C4-2B (cell line): ENCODE measurements at regions not wholly inside any gene's neighbourhood (a gene's known extent, or its start where the extent isn't known, plus 50 kb on each side); places are given as distances from the start of the nearest gene placed in this dataset.

ENCODE experiments used
- ZFX ChIP-seq: fragments of 450-650 bp; IDR thresholded peaks from 2 replicates; pipeline ENCODE4 v1.6.1; 2017
- TF ChIP-seq, protein P1 (sequence below): fragments of 450-650 bp; conservative IDR thresholded peaks from 2 replicates; pipeline ENCODE4 v1.5.1; 2017; ENCODE audit warnings: mild to moderate bottlenecking

DNA sequence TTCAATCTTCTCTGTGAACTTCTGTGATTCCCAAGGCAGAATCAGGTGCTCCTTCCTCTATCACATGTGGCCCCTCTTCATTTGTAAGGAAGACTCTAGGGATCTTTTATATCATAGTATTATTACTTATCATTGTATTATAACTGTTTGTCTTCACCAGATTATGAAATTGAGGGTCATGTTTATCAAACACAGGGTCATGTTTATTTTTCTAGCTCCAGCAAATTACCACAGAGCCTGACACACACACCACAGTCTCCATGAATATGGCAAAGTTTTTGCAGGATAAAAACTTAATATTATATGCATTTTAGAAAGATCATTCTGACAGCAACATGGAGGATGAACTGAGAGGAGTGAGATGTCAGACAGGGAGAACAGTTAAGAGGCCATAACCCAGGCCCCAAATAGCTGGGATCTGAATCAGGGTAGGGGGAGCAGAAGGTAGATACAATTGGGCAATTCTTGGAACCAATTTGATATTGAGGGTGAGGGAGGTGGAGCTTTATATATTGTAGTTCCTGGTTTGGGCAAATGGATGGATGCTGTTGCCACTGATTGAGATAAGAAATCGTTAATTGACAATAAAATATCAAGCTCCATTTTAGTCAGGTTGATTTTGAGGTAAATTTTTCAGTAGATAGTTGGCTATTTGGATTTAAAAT, 130.7 kb downstream of the DHRS2 start:
- TF ChIP-seq, protein P1, sequence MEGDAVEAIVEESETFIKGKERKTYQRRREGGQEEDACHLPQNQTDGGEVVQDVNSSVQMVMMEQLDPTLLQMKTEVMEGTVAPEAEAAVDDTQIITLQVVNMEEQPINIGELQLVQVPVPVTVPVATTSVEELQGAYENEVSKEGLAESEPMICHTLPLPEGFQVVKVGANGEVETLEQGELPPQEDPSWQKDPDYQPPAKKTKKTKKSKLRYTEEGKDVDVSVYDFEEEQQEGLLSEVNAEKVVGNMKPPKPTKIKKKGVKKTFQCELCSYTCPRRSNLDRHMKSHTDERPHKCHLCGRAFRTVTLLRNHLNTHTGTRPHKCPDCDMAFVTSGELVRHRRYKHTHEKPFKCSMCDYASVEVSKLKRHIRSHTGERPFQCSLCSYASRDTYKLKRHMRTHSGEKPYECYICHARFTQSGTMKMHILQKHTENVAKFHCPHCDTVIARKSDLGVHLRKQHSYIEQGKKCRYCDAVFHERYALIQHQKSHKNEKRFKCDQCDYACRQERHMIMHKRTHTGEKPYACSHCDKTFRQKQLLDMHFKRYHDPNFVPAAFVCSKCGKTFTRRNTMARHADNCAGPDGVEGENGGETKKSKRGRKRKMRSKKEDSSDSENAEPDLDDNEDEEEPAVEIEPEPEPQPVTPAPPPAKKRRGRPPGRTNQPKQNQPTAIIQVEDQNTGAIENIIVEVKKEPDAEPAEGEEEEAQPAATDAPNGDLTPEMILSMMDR = no peak
- no peak for TF ChIP-seq ZFX
